Activated T-helper 1 cell treated with anti-CD3 and anti-CD28 coated beads, Interleukin-12 subunit alpha, Interleukin-12 subunit beta, Interleukin-2, Interleukin-4 antibody, amounts not matched to agents 30 ng/mL and 10 ng/mL and 1 ng/mL, durations not matched to agents 14 hours and 24 hours and 36 hours (primary cell): ENCODE measurements at regions not wholly inside any gene's neighbourhood (a gene's known extent, or its start where the extent isn't known, plus 50 kb on each side); places are given as distances from the start of the nearest gene placed in this dataset.
"Not testable (repeated sequence)": the region's sequence is repeated elsewhere in the genome, so short reads cannot be mapped to it uniquely, and the experiment has no call there.

Source experiments
- DNase-seq: peaks from one replicate; pipeline ENCODE4 v3.0.0; 2021; ENCODE audit warnings: low spot score
- H3K27ac Mint-ChIP-seq: one replicate; pipeline ENCODE4 v1.8.0; 2021; ENCODE audit warnings: mild to moderate bottlenecking, mixed read lengths
- H3K27me3 Mint-ChIP-seq: one replicate; pipeline ENCODE4 v1.8.0; 2022; ENCODE audit warnings: mild to moderate bottlenecking, moderate library complexity, mixed read lengths; ENCODE audit not compliant: insufficient read depth
- H3K36me3 Mint-ChIP-seq: one replicate; pipeline ENCODE4 v1.8.0; 2021; ENCODE audit warnings: low read depth, mixed read lengths
- H3K4me1 Mint-ChIP-seq: one replicate; pipeline ENCODE4 v1.8.0; 2021; ENCODE audit warnings: low read depth, mixed read lengths
- H3K4me3 Mint-ChIP-seq: one replicate; pipeline ENCODE4 v1.8.0; 2021; ENCODE audit warnings: mild to moderate bottlenecking, moderate library complexity, mixed read lengths
- H3K9me3 Mint-ChIP-seq: one replicate; pipeline ENCODE4 v1.8.0; 2021; ENCODE audit warnings: mixed read lengths
- intact Hi-C: fragments of 100-400 bp; cut with micrococcal nuclease; formaldehyde crosslinking; loops from one replicate; pipeline ENCODE4 v1.15.1; 2024

DNA sequence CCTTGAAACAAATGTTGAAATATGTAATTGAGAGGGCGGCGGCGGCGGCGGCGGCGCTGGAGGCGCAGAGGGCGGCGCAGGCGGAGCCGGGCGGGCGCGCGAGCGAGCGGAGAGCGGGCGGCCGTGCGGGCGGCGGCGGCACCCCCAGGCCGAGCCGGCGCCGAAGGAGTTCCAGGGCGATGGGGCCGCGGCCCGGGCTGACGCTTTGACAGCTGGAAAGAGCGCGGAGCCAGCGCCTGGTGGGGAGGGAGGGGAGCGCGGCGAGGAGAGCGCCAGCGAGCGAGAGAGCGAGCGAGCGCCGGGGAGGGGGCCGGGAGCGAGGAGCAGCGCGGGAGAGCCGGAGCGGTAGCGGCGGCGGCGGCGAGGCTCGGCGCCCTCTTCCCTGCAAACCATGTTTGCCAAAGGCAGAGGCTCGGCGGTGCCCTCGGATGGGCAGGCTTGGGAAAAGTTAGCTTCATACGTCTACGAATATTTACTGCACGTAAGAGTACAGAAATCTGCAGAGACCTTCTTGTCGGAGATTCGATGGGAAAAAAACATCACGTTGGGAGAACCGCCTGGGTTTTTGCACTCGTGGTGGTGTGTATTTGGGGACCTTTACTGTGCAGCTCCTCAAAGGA, 116.8 kb upstream of the CDK13 start:
- H3K27me3 Mint-ChIP-seq = peaks cover 68% of the 10 kb centered on the region
- DNase-seq = peak; percentile 12
- intact Hi-C loops = loop anchor here (10.0 kb wide), 1 partner anchor 248 kb away; no protein-coding TSS in a partner anchor
- not testable (repeated sequence) for H3K27ac Mint-ChIP-seq, H3K4me1 Mint-ChIP-seq, H3K4me3 Mint-ChIP-seq, H3K9me3 Mint-ChIP-seq, H3K36me3 Mint-ChIP-seq

DNA sequence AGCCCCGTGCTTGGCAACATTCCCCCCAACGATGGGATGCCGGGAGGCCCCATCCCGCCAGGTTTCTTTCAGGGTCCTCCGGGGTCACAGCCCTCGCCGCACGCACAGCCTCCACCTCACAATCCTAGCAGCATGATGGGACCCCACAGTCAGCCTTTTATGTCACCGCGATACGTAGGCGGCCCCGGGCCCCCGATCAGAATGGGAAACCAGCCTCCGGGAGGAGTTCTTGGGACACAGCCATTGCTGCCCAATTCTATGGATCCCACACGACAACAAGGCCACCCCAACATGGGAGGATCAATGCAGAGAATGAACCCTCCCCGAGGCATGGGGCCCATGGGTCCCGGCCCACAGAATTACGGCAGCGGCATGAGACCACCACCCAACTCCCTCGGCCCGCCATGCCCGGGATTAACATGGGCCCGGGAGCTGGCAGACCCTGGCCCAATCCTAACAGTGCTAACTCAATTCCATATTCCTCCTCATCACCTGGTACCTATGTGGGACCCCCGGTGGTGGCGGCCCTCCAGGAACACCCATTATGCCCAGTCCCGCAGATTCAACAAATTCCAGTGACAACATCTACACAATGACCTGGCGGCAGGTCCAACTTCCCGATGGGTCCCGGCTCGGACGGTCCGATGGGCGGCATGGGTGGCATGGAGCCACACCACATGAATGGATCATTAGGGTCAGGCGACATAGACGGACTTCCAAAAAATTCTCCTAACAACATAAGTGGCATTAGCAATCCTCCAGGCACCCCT, 116.0 kb upstream of the CDK13 start:
- not testable (repeated sequence) for DNase-seq, H3K4me3 Mint-ChIP-seq, H3K36me3 Mint-ChIP-seq, H3K4me1 Mint-ChIP-seq, H3K9me3 Mint-ChIP-seq
- Mint-ChIP-seq H3K27ac (peak overlapping the region; percentile 41), H3K27me3 (peaks cover 64% of the 10 kb centered on the region)
- intact Hi-C loops = loop anchor here (10.0 kb wide), 1 partner anchor 249 kb away; no protein-coding TSS in a partner anchor

DNA sequence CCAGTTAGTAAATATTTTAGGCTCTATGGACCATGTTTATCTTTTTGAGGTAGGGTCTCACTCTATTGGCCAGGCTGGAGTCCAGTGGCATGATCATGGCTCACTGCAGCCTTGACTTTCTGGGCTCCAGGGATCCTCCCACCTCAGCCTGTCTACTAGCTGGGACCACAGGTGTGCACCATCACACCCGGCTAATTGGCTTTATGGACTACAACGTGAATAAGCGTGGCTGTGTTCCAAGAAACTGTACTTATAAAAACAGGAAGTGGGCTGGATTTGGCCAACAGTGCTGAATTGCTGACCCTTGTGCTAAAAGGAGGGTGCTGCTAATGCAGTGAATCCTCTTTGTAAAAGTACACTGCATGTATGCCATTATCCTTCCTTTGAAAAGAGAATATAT, 111.7 kb upstream of the CDK13 start:
- no peak overlapping the region for H3K4me3 Mint-ChIP-seq
- no peaks in the 10 kb centered on the region for H3K9me3 Mint-ChIP-seq
- DNase-seq = no peak
- H3K4me1 Mint-ChIP-seq = no peaks in the 10 kb centered on the region
- H3K27me3 Mint-ChIP-seq = peaks cover 53% of the 10 kb centered on the region
- H3K36me3 Mint-ChIP-seq = no peaks in the 10 kb centered on the region
- intact Hi-C loops = loop anchor here (1.0 to 10.0 kb wide), 2 partner anchors 12 to 254 kb away; no protein-coding TSS in a partner anchor
- no peak overlapping the region for H3K27ac Mint-ChIP-seq

DNA sequence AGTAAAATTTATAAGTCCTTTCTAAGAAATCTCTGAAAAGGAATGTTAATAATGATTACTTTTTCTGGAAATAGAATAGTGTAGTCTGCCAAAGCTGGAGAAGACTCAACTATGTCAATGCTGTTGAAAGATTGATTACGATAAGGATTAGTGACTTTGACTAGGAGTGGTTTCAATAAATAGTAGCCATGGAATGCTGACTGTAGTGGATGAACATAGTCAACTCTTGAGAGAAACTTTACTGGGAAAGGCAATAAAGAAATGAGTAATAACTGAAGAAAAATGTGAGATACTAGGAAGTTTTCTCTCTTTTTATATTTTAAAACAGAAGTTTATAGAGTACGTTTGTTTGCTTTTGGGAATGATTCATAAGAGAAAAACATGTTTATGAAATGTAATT, 105.0 kb upstream of the CDK13 start:
- Mint-ChIP-seq H3K27me3 (peaks cover 15% of the 10 kb centered on the region), H3K9me3 (no peaks in the 10 kb centered on the region), H3K4me3 (no peak overlapping the region), H3K27ac (no peak overlapping the region), H3K36me3 (no peaks in the 10 kb centered on the region), H3K4me1 (no peaks in the 10 kb centered on the region)
- DNase-seq = no peak
- intact Hi-C loops = no loop called here

DNA sequence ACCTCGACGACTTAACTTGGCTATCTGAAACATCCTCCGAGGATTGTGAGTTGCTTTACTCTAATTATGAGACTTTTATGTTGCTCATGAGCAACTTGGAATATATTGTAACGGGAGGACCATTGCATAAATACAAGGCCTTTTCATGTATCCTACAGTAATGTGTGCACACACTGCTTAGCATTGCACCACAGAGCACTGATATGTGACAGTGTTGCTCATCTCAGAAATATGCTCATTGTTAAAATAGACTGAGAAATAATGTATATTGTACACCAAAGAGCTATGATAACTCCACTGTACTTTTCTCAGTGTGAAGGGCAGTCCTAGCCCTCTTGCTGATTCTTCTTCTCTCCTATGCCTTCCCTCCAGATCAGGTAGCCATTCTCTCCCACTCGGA, 102.8 kb upstream of the CDK13 start:
- Mint-ChIP-seq H3K4me1 (no peaks in the 10 kb centered on the region), H3K36me3 (no peaks in the 10 kb centered on the region), H3K27me3 (peaks cover 16% of the 10 kb centered on the region), H3K4me3 (no peak overlapping the region), H3K27ac (no peak overlapping the region), H3K9me3 (no peaks in the 10 kb centered on the region)
- intact Hi-C loops = no loop called here
- DNase-seq = no peak

DNA sequence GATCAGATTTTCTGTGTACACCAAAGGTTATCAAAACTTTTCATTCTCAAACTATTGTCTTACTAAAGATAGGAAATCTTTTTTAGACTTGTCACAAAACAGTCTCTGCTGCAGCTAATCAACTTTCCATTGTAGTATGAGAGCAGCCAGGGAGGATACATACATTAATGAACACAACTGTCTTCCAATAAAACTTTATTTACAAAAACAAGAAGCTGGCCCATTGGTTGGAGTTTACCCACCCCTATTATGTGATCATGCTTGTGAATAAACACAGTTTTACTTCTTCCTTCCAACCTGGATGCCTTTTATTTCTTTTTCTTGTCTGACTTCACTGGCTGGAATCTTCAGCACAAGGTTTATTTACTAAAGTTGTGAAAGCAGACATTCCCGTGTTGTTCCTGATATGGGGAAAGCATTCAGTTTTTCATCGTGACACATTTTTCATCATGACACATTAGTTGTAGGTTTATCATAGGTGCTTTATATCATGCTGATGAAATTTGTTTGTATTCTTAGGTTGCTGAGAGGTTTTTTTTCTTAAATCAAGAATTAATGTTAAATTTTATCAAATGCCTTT, 98.5 kb upstream of the CDK13 start:
- Mint-ChIP-seq H3K27ac (no peak overlapping the region), H3K27me3 (peaks cover 29% of the 10 kb centered on the region), H3K4me1 (peaks cover 12% of the 10 kb centered on the region), H3K36me3 (no peaks in the 10 kb centered on the region), H3K9me3 (no peaks in the 10 kb centered on the region), H3K4me3 (no peak overlapping the region)
- intact Hi-C loops = no loop called here
- DNase-seq = no peak

DNA sequence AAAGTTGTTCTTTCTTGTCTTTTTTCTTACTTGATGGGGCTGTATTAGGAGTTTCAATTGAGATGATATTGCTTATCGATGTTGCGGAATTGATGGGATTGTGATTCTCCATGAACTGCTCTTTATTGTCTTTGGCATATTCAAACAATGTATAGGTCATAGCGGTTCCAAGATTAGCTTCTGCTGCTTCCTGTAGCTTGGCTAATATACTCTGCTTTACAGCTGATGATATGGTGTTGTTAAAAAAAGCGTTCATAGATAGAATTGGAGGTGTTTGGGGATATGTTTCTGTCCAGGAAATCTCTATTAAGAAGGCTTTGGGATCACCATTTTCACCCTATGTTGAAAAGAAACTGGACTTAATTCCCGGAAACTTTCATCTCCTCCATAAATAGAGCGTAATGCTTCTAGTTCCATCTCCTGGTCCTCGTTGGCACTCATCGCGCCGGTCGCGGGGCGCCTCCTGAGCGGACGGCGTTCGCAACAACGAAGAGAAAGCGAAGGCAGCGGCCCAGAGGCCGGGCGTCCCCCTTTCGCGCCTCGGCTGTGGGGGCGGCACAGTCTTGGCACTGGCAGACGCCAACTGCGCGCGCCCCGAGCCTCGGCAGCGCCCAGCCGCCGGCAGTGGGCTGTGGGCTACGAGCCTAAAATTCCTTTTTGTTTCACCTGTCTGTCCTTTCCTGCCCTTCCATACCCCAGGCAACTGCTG, 95.3 kb upstream of the CDK13 start:
- H3K27me3 Mint-ChIP-seq = peaks cover 36% of the 10 kb centered on the region

DNA sequence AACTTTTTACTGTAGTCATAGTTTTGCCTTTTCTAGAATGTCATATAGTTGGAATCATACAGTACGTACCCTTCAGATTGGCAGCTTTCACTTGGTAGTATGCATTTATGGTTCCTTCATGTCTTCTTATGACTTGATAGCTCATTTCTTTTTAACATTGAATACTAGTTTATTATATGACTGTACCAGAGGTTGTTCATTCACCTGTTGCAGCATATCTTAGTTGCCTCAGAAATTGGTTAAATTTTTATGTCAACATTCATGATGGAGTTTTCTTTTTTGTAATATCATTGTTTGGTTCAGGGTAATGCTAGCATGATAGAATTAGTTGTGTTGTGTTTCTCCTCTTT, 94.8 kb upstream of the CDK13 start:
- no peak for DNase-seq
- H3K4me1 Mint-ChIP-seq = peaks cover 12% of the 10 kb centered on the region
- H3K4me3 Mint-ChIP-seq = peak overlapping the region; percentile 70
- no peak overlapping the region for H3K27ac Mint-ChIP-seq
- peaks cover 34% of the 10 kb centered on the region for H3K27me3 Mint-ChIP-seq
- H3K36me3 Mint-ChIP-seq = no peaks in the 10 kb centered on the region
- H3K9me3 Mint-ChIP-seq = no peaks in the 10 kb centered on the region
- intact Hi-C loops = no loop called here

More for the DNA sequence above, 95.3 kb upstream of the CDK13 start:
- DNase-seq, H3K27ac Mint-ChIP-seq, intact Hi-C loops, H3K36me3 Mint-ChIP-seq, H3K9me3 Mint-ChIP-seq: not testable (repeated sequence)
- peaks cover 12% of the 10 kb centered on the region for H3K4me1 Mint-ChIP-seq
- peak overlapping the region; percentile 70 for H3K4me3 Mint-ChIP-seq

DNA sequence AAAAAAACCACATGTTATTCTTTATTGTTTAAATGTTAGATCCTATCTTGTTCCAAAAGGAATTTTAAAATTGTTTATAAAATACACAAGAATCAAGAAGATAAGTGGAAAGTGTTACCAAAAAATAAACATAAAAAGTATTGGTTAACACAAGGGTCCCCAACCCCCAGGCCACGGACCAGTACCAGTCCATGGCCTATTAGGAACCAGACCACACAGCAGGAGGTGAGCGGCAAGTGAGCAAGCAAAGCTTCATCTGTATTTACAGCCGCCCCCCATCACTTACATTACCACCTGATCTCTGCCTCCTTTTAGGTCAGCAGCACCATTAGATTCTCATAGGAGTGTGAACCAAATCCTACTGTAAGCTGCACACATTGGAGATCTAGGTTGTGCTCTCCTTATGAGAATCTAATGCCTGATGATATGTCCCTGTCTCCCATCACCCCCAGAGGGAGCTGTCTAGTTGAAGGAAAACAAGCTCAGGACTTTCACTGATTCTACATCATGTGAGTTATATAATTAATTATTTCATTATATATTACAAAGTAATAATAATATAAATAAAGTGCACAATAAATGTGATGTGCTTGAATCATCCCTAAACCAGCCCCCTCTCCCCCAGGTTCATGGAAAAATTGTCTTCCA, 86.3 kb upstream of the CDK13 start:
- H3K9me3 Mint-ChIP-seq, intact Hi-C loops, H3K4me1 Mint-ChIP-seq, H3K4me3 Mint-ChIP-seq, H3K27ac Mint-ChIP-seq, DNase-seq, H3K27me3 Mint-ChIP-seq, H3K36me3 Mint-ChIP-seq: not testable (repeated sequence)

DNA sequence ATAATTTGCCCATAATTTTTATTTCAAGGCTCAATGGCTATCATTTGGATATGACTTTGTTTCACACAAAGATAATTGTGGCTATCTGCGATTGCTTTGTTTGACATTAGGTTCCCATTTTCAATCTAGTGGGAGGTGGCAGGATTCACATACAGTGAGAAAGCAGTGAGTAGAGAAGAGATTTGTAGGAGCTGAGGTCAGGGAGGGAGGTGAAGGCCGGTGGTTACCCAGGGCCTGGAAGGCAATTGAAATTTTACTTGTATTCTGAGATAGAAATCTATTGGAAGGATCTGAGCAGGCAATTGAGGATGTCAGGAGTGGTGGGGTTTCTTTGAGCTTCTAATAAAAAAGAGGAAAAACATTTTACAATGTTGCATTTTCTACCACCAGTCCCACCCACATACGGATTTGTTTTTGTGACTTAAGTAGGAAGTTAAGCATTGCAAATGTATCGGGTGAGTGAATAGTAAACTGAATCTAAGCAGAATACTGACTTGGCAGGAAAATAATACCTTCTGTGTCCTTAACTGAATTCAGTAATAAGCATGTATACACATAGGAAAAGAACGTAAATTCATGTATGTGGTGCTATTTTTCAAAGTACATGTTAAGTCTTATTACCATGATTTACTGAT, 80.1 kb upstream of the CDK13 start:
- H3K27ac Mint-ChIP-seq = not testable (repeated sequence)

DNA sequence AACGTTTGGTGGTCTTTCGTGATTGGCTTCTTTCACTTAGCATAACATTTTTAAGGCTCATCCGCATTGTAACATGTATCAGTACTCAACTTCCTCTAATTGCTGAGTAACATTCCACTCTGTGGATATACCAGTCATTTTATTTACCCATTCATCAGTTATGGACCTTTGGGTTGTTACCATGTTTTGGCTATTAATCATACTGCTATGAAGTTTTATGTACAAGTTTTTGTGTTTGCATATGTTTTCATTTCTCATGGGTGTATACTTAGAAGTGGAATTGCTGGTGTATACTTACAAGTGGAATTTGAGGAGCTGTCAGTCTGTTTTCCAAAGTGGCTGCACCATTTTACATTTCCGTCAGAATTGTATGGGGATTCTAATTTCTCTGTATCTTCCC, 78.4 kb upstream of the CDK13 start:
- H3K27ac Mint-ChIP-seq, DNase-seq, H3K4me3 Mint-ChIP-seq, H3K36me3 Mint-ChIP-seq, intact Hi-C loops, H3K9me3 Mint-ChIP-seq, H3K4me1 Mint-ChIP-seq: not testable (repeated sequence)
- peaks cover 22% of the 10 kb centered on the region for H3K27me3 Mint-ChIP-seq

More for the DNA sequence above, 80.1 kb upstream of the CDK13 start:
- intact Hi-C loops, H3K4me1 Mint-ChIP-seq, H3K9me3 Mint-ChIP-seq, H3K4me3 Mint-ChIP-seq, H3K36me3 Mint-ChIP-seq, DNase-seq: not testable (repeated sequence)
- peaks cover 16% of the 10 kb centered on the region for H3K27me3 Mint-ChIP-seq

DNA sequence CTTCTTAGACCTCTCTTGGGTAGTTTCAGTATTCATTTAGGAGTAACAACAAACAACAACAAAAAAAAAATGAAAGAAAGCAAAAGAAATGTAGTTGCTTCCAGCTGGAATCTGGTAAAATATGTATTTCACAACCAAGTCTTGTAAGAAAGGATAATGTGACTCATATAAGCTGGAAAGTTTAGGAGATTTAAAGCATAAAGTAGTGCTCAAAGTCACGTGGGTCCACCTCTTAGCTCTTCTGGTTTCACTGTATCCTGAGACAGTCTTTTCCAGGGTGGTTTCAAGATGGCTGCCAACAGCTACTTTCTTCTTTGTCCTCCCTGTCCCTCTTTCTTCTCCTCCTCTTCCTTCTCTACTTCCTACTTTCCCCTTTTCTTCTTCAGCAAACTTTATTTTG, 69.5 kb upstream of the CDK13 start:
- H3K4me3 Mint-ChIP-seq = no peak overlapping the region
- H3K27ac Mint-ChIP-seq = no peak overlapping the region
- peaks cover 11% of the 10 kb centered on the region for H3K9me3 Mint-ChIP-seq
- peaks cover 14% of the 10 kb centered on the region for H3K27me3 Mint-ChIP-seq
- no peaks in the 10 kb centered on the region for H3K36me3 Mint-ChIP-seq
- intact Hi-C loops = no loop called here
- no peak for DNase-seq
- H3K4me1 Mint-ChIP-seq = no peaks in the 10 kb centered on the region
